NCI-H128 (cell line): ENCODE measurements at regions not wholly inside any gene's neighbourhood (a gene's known extent, or its start where the extent isn't known, plus 50 kb on each side); places are given as distances from the start of the nearest gene placed in this dataset.
"Not testable (repeated sequence)": the region's sequence is repeated elsewhere in the genome, so short reads cannot be mapped to it uniquely, and the experiment has no call there.

Experiments
- DNase-seq: peaks from one replicate; lab custom pipeline; 2025; ENCODE audit not compliant: unreplicated experiment; lab: John Stamatoyannopoulos, UW

DNA sequence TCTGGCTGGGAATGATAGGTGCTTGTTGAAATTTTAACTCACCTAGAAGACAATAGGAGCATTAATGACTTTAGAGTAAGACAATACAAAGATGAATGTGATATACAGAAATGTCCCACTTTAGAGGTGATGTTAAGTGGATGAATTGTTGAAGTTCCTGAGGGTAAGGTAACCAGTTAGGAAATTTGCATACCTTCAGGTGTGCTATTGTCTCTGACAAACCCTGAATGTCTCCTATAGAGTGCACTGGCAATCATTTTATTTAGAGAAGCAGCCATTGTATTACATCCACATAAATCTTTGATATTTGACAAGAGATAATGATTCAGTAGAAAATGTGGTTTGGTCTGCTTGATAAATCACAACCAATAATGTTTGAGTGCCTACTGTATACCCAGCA is 228.5 kb downstream of the RNF144A start:
- DNase-seq = no peak

DNA sequence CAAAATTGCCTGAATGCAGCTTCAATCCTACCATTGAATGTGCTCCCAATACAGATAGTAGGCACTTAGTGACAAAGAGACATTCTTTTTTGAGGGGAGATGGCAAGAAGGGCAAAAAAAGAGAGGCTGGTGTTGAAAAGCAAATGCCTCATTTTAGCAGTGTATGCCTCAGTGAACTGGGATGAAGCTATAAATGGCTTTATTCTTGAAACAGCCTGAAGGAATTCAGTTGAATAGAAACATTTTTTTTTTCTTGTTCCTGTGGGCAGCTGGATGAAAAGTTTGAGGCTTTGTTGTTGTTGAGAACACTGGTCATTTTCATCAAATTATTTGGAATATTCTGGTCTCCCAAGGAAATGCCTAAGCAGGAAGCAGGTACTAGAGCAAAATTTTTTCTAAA is 228.9 kb downstream of the RNF144A start:
- DNase-seq = no peak

DNA sequence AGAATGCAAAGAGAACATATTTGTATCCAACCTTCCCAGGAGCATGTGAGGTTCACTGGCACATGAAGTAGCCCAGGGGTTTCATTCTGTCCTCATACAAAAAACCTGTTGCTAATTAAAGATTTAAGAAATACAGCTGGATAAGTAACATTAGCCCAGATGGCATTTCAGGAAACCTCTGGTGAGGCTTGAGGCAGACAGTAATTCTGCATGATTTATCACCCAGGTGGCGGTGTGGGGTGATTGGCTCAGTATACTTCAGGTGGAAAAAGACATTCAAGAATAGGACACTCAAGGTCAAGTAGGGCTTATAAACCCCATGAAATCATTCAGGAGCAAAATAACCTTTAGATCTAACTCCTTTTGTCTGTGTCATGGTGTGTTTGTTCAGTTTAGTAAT is 237.4 kb downstream of the RNF144A start:
- DNase-seq = peak; percentile 4

DNA sequence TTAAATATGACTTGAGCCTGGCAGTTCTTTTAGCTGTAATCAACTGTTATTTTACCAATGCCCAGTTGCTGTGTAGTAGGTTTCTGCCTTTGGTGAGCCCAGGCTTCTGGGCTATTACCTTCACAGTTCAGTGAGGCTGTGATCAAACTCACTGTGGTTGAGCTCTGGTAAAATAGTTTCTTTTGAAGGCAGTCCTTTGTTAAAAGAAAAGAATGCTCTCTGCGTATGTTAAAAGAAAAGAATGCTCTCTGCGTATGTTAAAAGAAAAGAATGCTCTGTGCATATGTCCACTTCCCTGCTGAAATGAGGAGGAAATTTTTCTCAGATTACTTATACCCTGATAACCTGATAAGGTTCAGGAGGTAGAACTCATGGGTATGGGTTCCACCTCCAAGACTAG is 244.3 kb downstream of the RNF144A start:
- no peak for DNase-seq

DNA sequence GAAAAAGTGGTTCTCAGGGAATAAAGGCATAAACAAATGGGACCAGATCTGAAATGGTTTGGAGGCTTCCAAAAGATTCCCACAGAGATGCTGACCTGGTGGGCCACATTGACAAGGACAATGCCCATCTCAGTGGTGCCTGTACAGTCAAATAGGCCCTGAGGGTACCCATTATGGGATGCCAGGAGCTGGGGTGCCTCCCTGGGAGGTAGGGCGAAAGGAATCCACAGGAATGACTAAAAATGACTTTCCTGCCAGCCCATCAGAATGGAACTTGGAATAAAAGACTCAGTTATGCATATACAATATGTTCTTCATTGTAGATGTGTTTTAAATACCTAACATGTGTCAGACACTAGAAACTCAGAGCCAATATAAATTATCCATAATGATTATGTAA is 248.5 kb downstream of the RNF144A start:
- DNase-seq = no peak

DNA sequence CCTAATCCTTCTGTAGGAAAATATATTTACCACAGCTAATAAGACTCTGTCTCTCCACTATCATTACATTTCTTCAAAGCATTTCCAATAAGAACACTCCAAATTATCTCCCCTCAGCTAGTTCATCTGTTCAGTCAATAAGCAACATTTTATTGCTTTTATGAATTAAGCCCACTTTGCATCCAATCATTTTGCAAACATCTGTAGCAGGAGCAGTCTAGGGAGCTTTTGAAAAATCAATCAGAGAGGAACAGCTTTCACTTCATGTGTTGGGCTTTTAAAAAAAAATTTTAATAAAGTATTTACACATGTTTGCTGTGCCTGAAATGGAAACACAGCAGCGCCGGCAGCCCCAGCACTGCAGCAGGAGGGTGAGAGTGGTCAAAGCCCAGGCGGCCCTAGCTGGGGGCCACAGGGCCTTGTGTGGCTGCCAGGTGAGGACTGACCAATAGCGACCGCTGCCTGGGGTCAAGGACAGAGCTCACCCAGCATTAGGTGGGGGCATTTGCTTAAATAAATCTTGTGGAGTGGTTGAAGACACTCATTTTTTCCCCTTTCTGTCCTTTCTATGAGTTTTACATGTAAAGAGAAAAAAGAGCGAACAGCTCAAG is 250.7 kb downstream of the RNF144A start:
- no peak for DNase-seq

DNA sequence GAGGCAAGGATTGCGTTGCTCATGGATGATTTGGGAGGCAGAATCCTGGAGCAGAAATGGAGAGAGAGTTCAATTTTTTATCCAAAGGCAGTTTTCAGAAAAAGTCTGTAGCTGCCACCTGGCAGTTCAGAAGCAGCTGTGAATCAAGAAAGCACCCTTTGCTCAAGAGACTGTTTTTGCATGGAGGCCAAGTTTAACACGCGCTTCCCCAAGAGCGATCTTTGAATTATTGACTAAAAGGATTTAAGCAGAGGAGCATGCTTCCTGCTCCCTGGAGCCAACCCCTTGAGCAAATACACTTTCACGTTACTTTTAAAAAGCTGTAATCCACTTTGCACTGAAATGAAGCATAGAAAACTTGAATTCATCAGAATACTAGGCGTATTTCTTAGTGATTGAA is 252.4 kb downstream of the RNF144A start:
- no peak for DNase-seq

DNA sequence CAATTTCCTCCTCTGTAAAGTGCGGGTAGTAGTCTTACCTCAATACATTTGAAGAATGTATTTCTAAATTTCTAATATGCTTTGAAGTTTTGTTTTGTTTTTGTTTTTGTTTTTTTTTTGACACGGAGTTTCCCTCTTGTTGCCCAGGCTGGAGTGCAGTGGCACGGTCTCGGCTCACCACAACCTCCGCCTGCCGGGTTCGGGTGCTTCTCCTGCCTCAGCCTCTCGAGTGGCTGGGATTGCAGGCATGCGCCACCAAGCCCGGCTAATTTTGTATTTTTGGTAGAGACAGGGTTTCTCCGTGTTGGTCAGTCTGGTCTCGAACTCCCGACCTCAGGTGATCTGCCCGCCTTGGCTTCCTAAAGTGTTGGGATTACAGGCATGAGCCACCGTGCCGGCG is 261.8 kb downstream of the RNF144A start:
- not testable (repeated sequence) for DNase-seq

DNA sequence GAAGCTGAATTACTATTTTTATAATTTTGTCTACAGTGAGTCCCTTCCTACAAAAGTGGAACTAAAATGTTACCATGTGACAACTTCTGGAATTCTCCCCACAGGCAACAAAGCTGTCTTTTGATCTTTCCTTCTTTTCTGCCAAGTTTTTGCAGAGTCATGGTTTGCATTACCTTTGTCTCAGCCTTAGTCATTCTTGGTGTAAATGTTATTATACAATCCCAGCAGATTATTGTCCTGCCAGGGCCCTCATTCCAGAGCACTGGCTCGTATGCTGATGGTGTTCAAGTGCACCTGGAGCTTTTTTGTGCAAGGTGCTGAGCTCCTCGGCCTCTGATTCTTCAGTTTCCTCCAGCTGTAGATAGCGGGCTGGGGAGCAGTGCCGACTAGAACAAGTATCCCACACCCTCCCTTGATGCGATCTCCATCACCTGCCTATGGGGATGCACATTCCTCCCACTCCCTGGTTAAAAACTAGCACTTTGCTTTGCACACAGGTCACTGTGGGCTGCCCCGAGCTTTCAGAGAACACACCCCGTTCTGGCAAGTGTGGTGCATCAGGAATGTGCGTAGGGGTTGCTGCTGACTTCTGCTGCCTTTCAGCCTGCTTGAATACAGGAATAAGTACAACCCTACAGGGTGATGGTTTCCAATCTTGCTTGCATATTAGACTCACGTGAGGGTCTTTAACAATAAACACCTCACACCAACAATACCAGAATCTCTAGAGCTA is 263.6 kb downstream of the RNF144A start:
- DNase-seq = no peak

DNA sequence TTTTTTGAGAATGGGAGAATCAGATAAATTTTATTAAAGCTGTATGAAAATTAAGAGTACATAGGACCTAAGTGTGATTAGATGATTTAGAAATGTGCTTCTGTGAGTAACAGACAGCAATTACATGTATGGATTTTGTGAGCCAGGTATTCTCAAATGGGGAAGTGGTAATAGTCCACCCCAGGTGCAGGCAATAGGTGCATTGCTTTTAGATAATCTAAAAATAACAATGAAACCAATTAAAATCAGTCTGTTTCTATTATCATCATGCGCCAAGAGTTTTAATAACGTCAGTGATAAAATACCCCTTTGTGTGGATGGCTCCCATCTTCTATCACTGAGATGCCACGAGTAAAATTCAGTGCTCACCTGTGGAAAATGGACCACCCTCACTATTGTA is 265.3 kb downstream of the RNF144A start:
- DNase-seq = no peak

DNA sequence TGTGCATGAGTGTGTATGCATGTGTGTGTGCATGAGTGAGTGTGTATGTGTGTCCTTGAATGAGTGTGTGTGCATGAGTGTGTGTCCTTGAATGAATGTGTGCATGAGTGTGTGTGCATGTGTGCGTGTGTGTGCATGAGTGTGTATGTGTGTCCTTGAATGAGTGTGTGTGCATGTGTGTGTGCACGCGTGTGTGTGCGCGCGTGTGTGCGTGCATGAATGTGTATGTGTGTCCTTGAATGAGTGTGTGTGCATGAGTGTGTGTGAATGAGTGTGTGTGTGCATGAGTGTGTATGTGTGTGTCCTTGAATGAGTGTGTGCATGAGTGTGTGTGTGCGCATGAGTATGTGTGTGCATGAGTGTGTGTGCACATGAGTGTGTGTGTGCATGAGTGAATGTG is 271.9 kb downstream of the RNF144A start:
- DNase-seq = no peak

DNA sequence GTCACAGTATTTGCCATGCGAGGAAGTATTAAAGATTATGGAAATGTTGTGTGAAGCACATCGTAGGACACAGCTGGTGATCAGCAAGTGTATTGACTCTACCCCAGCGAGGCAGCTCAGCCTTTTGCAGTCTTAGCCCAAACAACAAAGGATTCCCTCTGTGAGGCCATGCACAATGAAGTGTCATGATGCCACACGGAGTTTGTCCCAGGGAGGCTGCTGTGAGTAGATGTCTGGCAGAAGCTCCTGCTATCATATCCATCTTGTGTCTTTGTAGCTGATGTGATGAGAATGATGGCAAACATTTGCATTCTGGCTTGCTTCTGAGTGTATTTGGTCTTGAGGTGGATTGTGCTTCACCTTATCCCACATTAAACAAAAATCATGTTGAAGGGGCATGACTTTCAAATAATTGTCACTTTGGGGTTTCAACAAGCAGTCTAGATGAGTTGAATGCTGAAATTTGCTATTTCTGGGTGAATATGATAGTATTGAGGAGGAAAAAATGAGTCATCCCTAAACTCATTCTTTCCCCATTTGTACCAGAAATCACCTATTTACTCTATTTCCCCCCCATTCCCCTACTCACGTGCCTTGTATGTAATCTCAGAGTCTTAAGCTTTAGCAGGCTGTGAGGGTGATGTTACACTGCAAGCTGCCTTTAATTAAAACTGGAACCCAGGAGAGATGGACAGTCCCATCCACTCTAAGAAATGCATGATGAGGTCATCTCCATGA is 273.5 kb downstream of the RNF144A start:
- DNase-seq = no peak

DNA sequence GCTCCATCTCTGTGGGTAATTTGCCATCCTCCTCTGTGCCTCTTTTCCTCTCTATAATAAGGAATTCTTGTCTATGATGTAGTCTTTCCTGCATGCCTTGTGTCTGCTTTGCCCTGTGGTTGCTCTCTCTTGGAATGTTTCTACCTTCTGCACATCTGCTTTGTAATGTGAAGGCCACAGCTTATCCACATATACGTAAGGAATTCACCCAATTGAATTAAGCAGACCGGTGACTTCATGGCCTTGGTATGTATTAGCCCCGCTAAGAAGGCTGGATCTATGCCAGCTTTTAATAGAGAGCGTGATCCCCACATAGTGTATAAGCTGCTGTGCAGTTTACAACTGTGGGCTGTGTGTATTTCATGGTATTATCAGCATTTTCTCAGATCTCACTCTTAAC is 274.7 kb downstream of the RNF144A start:
- no peak for DNase-seq

DNA sequence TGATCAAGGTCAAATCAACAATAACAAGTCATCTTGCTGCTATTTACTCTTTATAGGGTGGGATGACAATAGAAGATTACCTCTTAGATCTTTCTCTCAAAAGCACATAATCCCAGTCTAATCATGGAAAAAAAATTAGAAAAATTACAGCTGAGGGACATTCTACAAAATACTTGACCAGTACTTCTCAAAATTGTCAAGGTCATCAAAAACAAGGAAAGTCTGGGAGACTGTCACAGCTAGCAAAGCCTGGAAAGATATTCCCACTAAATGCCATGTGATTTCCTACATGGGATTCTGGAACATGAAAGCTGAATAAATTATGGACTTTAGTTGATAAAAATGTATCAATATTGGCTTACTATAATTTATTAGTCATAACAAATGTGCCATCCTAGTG is 276.2 kb downstream of the RNF144A start:
- no peak for DNase-seq

DNA sequence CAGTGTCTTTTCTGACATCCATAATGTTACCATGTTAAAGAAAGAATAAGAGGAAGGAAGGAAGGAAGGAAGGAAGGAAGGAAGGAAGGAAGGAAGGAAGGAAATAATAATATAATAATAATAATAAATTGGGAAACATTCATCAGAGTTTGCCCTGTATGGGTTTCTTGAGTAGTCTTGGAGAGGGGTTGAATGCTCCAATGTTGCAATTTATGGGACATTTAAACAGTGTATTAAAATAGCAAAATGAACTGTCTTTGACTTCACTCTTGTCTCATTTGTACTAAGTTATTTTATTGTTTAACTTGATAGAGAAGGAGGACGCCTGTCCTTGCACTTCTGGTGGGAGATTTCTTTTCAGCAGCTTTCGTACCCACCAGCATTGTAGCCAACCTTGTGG is 277.7 kb downstream of the RNF144A start:
- no peak for DNase-seq

DNA sequence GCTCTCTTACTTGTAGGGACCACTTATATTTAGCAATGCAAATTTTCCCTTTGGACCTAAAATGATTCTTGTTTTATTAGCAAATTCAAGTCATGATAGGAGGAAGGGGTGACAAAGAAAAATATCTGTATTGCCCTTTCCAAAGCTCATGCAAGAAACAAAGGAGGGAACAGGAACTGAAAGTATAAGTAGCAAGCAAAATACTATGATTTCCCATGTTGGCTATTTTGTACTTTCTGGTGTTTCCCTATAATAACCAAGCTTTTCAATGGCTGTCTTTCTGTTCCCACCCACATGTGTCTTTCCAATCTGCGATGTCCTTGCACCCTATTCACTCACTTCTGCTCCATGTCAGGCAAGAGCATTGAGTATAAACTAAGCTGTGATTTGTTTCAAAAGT is 279.7 kb downstream of the RNF144A start:
- no peak for DNase-seq

DNA sequence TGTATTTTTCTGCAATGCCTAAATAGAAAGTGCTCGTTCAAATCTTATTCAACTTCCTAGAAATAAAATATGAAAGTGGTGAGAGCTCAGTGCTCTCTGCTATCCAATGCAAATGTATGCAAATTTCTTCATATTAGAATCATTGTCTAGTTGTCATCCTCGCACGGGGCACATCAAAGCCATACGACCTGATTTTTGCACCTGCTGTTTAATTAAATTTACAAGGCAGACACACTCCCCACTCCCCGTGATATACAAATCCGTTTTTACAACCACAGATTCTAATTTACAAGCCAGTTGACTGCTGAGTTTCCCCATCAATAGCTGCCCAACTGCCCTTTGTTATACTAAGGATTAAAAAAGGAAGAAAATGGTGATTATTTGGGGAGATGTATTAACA is 284.6 kb downstream of the RNF144A start:
- DNase-seq = no peak

DNA sequence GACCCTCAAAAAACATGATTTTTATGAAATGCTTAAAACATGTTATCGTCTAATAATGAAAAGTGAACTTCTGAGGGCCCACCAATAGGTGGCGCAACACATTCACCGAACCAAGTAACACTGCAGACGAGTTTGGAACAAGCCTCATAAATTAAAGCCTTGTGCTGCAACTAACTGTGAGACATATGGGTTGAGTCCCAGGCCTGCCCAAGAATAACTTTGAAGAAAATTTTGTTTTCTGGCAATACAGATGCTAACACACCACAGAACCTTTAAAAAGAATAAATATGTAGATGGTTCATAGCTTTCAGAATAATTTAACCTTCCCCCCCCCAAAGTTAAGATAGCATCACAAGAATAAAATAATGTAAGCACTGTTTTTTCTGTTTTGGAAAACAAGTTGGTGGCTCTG is 285.9 kb downstream of the RNF144A start:
- peak; percentile 15 for DNase-seq

DNA sequence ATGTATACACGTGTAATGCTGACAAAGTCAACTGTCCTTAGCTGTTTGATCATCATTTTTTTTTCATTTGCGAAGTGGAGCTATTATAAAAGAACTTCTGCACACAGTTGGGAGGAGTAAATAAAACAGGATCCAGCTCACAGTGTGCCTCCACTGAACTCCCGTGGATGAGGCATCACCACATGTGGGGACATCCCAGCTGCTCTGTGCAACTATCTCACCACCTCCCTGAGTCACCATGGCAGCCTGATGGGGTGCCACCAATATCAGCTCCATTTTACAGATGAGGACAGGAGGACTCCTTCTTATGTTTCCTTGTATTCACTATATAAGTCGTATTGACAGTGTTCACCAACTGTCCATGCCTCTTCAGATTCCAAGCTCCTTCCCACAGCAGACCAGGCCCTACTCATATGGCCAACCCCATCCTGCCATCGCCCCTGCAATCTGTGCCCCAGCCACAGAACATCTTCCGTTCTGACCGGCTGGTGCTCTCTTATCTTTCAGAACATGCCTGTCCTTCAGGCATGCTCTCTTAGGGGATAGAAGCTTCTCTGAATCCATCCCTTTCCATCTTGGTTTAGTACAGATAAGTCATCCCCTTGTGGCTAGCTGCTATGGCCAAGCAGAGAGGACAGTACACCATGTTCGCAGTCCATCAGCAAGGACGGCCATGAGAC is 288.1 kb downstream of the RNF144A start:
- DNase-seq = no peak

DNA sequence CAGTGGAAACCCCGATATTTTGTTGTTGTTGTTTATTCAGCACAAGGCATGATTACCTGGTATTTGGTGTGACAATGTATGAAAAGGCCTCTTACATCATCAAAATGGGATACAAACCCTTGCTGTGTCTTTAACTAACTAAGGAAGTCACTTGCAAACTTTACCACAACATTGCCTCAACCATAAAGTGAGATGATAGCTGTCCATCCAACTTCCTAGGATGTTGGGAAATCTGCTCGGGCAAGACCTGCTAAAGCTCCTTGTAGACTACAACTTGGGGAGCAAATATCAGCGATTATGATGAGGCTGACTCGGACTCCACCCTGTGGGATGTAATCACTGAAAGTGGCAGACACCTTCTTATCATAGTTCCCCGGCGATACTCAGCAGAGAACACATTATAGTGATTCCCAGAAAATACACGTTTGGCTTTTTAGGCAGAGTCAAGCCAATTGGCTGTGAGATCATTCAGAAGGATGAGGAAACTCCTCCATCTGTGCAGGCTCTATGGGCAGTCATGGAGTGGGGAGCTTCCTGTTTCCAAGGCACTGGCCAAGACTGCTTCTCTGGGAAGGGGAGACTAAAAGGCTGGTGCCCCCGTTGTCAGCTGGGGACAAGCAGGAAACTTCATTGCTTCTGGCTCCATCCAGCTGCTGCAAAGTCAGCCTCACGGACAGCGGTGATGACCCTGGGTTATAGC is 289.0 kb downstream of the RNF144A start:
- DNase-seq = no peak

DNA sequence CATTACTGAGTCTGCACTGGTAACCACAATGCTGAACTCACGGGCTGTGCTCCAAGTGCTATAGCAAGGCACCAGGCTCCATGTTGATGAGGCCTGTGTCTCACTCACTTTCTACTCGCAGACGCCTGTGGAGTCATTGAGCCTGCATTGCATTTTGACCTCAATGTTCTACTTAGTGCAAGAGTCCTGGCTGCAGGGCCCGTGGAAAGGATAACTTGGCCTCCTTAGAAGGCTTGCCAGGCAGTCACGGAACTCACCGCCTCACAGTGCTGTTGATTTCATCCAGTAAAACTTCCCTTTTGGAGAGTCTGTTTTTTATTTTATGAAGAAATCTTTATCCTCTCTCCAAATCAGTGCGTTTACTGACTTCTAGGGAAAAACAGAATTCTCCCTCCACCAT is 290.4 kb downstream of the RNF144A start:
- DNase-seq = no peak
